SK-N-SH (cell line): ENCODE measurements at regions not wholly inside any gene's neighbourhood (a gene's known extent, or its start where the extent isn't known, plus 50 kb on each side); places are given as distances from the start of the nearest gene placed in this dataset.

Experiments used
- CTCF ChIA-PET: fragments of 300-600, 350-600 bp; formaldehyde crosslinking; extraction: SDS; loops from one replicate; lab custom pipeline; 2021; lab: Yijun Ruan, JAX
- POLR2A ChIA-PET: fragments of 350-600 bp; sonication (Branson Sonifier 250); formaldehyde crosslinking; extraction: SDS; loops from one replicate; lab custom pipeline; 2020; ENCODE audit warnings: antibody characterized with exemption, inconsistent platforms; lab: Yijun Ruan, JAX
- DNase-seq: peaks from one replicate; pipeline ENCODE4 v3.0.0; 2012
- H2AFZ ChIP-seq: fragments of 200-600 bp; sonication (generic); 2 replicates; pipeline ENCODE4 v1.8.1; 2016; ENCODE audit warnings: antibody characterized with exemption, mild to moderate bottlenecking, low read depth
- H3F3A ChIP-seq: fragments of 200-600 bp; sonication (generic); replicated peaks from 2 replicates; pipeline ENCODE3; 2016; ENCODE audit warnings: antibody characterized with exemption, mild to moderate bottlenecking; ENCODE audit not compliant: insufficient read depth
- H3K27ac ChIP-seq, 2 experiments: fragments of 200-500 bp in 1 of 2; fragments of 200-600 bp in 1 of 2; sonication (Bioruptor generic) in 1 of 2; sonication (generic), shearing (Covaris generic) in 1 of 2; 2 replicates each; pipeline versions ENCODE4 v1.5.1 to v1.6.1; 2014 to 2016; ENCODE audit warnings: low read depth in 2 of 2, inconsistent platforms in 1 of 2, low read length in 1 of 2, mild to moderate bottlenecking in 1 of 2, mixed read lengths in 1 of 2
- H3K27me3 ChIP-seq: fragments of 200-600 bp; sonication (generic), shearing (Covaris generic); 2 replicates; pipeline ENCODE4 v1.6.1; 2016; ENCODE audit warnings: mixed run types; ENCODE audit not compliant: insufficient read depth
- H3K36me3 ChIP-seq, 2 experiments: fragments of 200-500 bp in 1 of 2; fragments of 200-600 bp in 1 of 2; sonication (Bioruptor generic) in 1 of 2; sonication (generic) in 1 of 2; replicated peaks in 1 of 2; 2 replicates each; pipeline versions ENCODE3 to v1.5.1; 2014 to 2016; ENCODE audit warnings: low read length in 1 of 2, mild to moderate bottlenecking in 1 of 2; ENCODE audit not compliant: insufficient read depth in 2 of 2, control insufficient read depth in 1 of 2
- H3K4me1 ChIP-seq, 2 experiments: fragments of 200-500 bp in 1 of 2; fragments of 200-600 bp in 1 of 2; sonication (Bioruptor generic) in 1 of 2; sonication (generic), shearing (Covaris generic) in 1 of 2; 2 replicates each; pipeline versions ENCODE4 v1.5.1 to v1.6.1; 2014 to 2016; ENCODE audit warnings: low read depth in 1 of 2, low read length in 1 of 2, mixed run types in 1 of 2; ENCODE audit not compliant: insufficient read depth in 2 of 2, control insufficient read depth in 1 of 2
- H3K4me2 ChIP-seq: fragments of 200-600 bp; sonication (generic), shearing (Covaris generic); 2 replicates; pipeline ENCODE4 v1.6.1; 2017; ENCODE audit warnings: mixed run types
- H3K4me3 ChIP-seq, 2 experiments: fragments of 200-500 bp in 1 of 2; fragments of 200-600 bp in 1 of 2; sonication (Bioruptor generic) in 1 of 2; sonication (generic), shearing (Covaris generic) in 1 of 2; 2 replicates each; pipeline versions ENCODE4 v1.5.1 to v1.8.1; 2014 to 2016; ENCODE audit warnings: low read depth in 2 of 2, inconsistent platforms in 1 of 2, low read length in 1 of 2, mild to moderate bottlenecking in 1 of 2, mixed read lengths in 1 of 2, moderate library complexity in 1 of 2
- H3K79me2 ChIP-seq: fragments of 200-600 bp; sonication (generic); 2 replicates; pipeline ENCODE4 v1.8.1; 2017; ENCODE audit warnings: mild to moderate bottlenecking; ENCODE audit not compliant: insufficient read depth
- H3K9ac ChIP-seq: fragments of 200-600 bp; sonication (generic); 2 replicates; pipeline ENCODE4 v1.6.1; 2017; ENCODE audit warnings: mixed run types
- H3K9me2 ChIP-seq: fragments of 200-600 bp; sonication (generic); 2 replicates; pipeline ENCODE4 v1.6.1; 2017; ENCODE audit warnings: mixed run types
- H3K9me3 ChIP-seq: fragments of 200-600 bp; sonication (generic); 2 replicates; pipeline ENCODE4 v1.6.1; 2017; ENCODE audit warnings: mixed run types, mild to moderate bottlenecking, moderate library complexity
- H4K20me1 ChIP-seq: fragments of 200-600 bp; sonication (generic); 2 replicates; pipeline ENCODE4 v1.6.1; 2017; ENCODE audit warnings: mild to moderate bottlenecking, mixed run types; ENCODE audit not compliant: insufficient read depth
- CHD2 ChIP-seq: fragments of 150-350 bp; IDR thresholded peaks from 2 replicates; pipeline ENCODE4 v1.6.1; 2018; ENCODE audit warnings: low read length; ENCODE audit not compliant: partially characterized antibody
- ELF1 ChIP-seq: IDR thresholded peaks from 2 replicates; pipeline ENCODE4 v1.4.0; 2012
- EZH2phosphoT487 ChIP-seq: fragments of 200-600 bp; sonication (generic); IDR thresholded peaks from 2 replicates; pipeline ENCODE4 v1.6.1; 2017; ENCODE audit warnings: low read depth, mixed run types, mild to moderate bottlenecking, antibody characterized with exemption, moderate library complexity, borderline replicate concordance
- FOSL2 ChIP-seq: IDR thresholded peaks from 2 replicates; pipeline ENCODE4 v1.4.0; 2012; ENCODE audit warnings: low read depth, mild to moderate bottlenecking, moderate library complexity, borderline replicate concordance
- FOXM1 ChIP-seq: IDR thresholded peaks from 2 replicates; pipeline ENCODE4 v1.4.0; 2012; ENCODE audit warnings: low read depth, mild to moderate bottlenecking
- GATA2 ChIP-seq: sonication (generic); formaldehyde crosslinking; IDR thresholded peaks from 2 replicates; pipeline ENCODE4 v1.5.0; 2020; ENCODE audit warnings: mild to moderate bottlenecking, missing genetic modification reagents
- JUND ChIP-seq: IDR thresholded peaks from 2 replicates; pipeline ENCODE4 v1.4.0; 2012
- MAX ChIP-seq: IDR thresholded peaks from 2 replicates; pipeline ENCODE4 v1.4.0; 2012; ENCODE audit warnings: low read depth
- MEF2A ChIP-seq: IDR thresholded peaks from 2 replicates; pipeline ENCODE4 v1.4.0; 2012; ENCODE audit warnings: low read depth, borderline replicate concordance
- NFIC ChIP-seq: IDR thresholded peaks from 2 replicates; pipeline ENCODE4 v1.4.0; 2012; ENCODE audit warnings: borderline replicate concordance
- PBX3 ChIP-seq: IDR thresholded peaks from 2 replicates; pipeline ENCODE4; 2012
- POLR2AphosphoS5 ChIP-seq: IDR thresholded peaks from 2 replicates; pipeline ENCODE4 v1.6.1; 2012; ENCODE audit warnings: low read depth, low read length
- RAD21 ChIP-seq: IDR thresholded peaks from 2 replicates; pipeline ENCODE4 v1.6.1; 2012; ENCODE audit warnings: mild to moderate bottlenecking, low read length
- RFX5 ChIP-seq: IDR thresholded peaks from 2 replicates; pipeline ENCODE4 v1.6.1; 2012; ENCODE audit warnings: mild to moderate bottlenecking, improper control_type of control experiment, low read length
- SMC3 ChIP-seq: IDR thresholded peaks from 2 replicates; pipeline ENCODE4 v1.6.1; 2012; ENCODE audit warnings: low read depth, low read length, improper control_type of control experiment
- TAF1 ChIP-seq: IDR thresholded peaks from 2 replicates; pipeline ENCODE4 v1.6.1; 2012; ENCODE audit warnings: low read depth, mild to moderate bottlenecking, low read length, moderate library complexity, borderline replicate concordance
- TEAD4 ChIP-seq: IDR thresholded peaks from 2 replicates; pipeline ENCODE4 v1.4.0; 2012; ENCODE audit warnings: mild to moderate bottlenecking, borderline replicate concordance; ENCODE audit not compliant: insufficient read depth
- ZBTB33 ChIP-seq: IDR thresholded peaks from 2 replicates; pipeline ENCODE4 v1.4.0; 2012; ENCODE audit warnings: low read depth, borderline replicate concordance
- WGBS: methylation state at CpG from one replicate; pipeline ENCODE4 v1.1.6; 2017; ENCODE audit warnings: low lambda C conversion rate; 5-methylcytosine and 5-hydroxymethylcytosine counted together
- TF ChIP-seq, protein P1 (sequence below): IDR thresholded peaks from 2 replicates; pipeline ENCODE4 v1.4.0; 2012; ENCODE audit warnings: low read depth, borderline replicate concordance

DNA sequence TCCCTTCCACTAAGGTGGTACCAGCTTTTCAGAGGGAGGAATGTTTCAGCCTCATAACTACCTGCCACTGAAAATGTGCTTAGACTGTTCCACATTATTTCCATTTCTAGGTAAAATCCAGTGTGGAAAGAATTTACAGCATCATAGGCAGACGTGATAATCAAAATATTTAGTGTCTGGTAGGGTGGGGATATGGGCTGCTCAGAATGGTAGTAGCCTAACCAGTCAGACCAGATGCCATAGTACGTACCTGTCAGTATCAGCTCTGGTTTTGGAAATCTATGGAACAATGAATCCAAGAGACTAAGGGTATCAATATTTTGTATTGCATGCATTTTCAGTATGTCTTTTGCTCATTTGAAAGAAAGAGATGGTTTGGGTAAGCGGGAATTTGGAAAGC lies 76.8 kb upstream of the APBB1IP start:
- no peak for DNase-seq
- Histone ChIP-seq H4K20me1 (no peaks in the 10 kb centered on the region), H3K27ac (no peak overlapping the region), H3K9ac (no peak overlapping the region), H3K9me2 (no peaks in the 10 kb centered on the region), H3F3A (no peaks in the 10 kb centered on the region), H3K79me2 (no peaks in the 10 kb centered on the region), H2AFZ (no peak overlapping the region), H3K36me3 (no peaks in the 10 kb centered on the region), H3K27me3 (no peaks in the 10 kb centered on the region), H3K4me2 (no peak overlapping the region), H3K4me1 (no peaks in the 10 kb centered on the region), H3K4me3 (no peak overlapping the region), H3K9me3 (no peaks in the 10 kb centered on the region)
- POLR2A ChIA-PET = no interaction called here
- TF ChIP-seq RFX5 = no peak
- no peak for TF ChIP-seq TEAD4
- TF ChIP-seq POLR2AphosphoS5 = no peak
- no peak for TF ChIP-seq PBX3
- TF ChIP-seq TAF1 = no peak
- TF ChIP-seq SMC3 = no peak
- no peak for TF ChIP-seq MEF2A
- TF ChIP-seq ELF1 = no peak
- no peak for TF ChIP-seq RAD21
- TF ChIP-seq ZBTB33 = no peak
- no peak for TF ChIP-seq CHD2
- TF ChIP-seq MAX = no peak
- TF ChIP-seq FOXM1 = no peak
- TF ChIP-seq NFIC = no peak
- TF ChIP-seq JUND = no peak
- no peak for TF ChIP-seq GATA2 (CRISPR knock-in tag)
- TF ChIP-seq FOSL2 = no peak
- no peak for TF ChIP-seq EZH2phosphoT487
- TF ChIP-seq, protein P1, sequence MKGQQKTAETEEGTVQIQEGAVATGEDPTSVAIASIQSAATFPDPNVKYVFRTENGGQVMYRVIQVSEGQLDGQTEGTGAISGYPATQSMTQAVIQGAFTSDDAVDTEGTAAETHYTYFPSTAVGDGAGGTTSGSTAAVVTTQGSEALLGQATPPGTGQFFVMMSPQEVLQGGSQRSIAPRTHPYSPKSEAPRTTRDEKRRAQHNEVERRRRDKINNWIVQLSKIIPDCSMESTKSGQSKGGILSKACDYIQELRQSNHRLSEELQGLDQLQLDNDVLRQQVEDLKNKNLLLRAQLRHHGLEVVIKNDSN = no peak
- 15% methylated on average over 3 of the region's 3 CpGs for WGBS
- CTCF ChIA-PET = interaction anchor here (0.9 to 1.4 kb wide), 2 partner anchors 10 to 17 kb away, joined by 3 to 4 read pairs; no protein-coding TSS in a partner anchor
